ENCODE measurements at regions not wholly inside any gene's neighbourhood (a gene's known extent, or its start where the extent isn't known, plus 50 kb on each side); places are given as distances from the start of the nearest gene placed in this dataset.
"Not testable (repeated sequence)": the region's sequence is repeated elsewhere in the genome, so short reads cannot be mapped to it uniquely, and the experiment has no call there.

DNA sequence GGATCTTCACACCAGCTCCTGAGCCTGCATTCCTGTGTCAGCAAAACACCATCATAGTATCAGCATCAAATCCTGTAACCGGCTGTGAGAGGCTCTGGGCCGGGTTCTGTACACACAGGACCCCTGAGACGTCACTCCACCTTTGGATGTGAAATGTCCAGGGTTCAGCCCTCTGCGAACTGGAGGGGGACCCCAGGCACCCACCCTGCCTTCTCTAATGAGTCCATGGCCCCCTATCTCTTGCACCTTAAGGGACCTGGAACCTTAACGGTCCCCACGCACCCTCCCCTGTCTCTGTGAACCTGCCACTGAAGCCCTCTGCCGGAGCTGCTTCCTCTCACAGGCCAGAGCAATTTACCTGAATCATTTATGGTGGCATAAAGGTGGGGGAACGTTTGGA is 257.8 kb downstream of the NPHP4 start:
- DNase-seq (ENCODE audit: low read depth in 2 of 2), result no peak

GRCh38 chr1:5733596-5733995 is 258.6 kb downstream of the NPHP4 start:
- DNase-seq (ENCODE audit: low read depth in 2 of 2), result no peak

DNA sequence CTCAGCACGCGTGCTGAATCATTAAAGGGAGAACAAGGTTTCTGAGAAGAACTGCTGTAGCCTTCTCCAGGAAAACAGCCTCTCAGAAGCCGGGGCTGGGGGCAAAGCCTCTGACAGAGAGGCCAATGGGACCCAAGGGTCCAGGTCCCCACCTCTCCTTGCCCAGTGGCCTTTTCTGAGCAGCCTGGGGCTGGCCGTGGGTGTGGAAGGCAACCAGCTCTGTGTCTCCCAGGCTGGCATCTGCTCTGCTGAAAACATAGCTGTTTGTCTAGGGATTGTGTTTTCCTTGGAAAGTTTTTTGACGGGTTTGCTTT is 261.2 kb downstream of the NPHP4 start:
- no peak for DNase-seq (ENCODE audit: low read depth in 2 of 2)

DNA sequence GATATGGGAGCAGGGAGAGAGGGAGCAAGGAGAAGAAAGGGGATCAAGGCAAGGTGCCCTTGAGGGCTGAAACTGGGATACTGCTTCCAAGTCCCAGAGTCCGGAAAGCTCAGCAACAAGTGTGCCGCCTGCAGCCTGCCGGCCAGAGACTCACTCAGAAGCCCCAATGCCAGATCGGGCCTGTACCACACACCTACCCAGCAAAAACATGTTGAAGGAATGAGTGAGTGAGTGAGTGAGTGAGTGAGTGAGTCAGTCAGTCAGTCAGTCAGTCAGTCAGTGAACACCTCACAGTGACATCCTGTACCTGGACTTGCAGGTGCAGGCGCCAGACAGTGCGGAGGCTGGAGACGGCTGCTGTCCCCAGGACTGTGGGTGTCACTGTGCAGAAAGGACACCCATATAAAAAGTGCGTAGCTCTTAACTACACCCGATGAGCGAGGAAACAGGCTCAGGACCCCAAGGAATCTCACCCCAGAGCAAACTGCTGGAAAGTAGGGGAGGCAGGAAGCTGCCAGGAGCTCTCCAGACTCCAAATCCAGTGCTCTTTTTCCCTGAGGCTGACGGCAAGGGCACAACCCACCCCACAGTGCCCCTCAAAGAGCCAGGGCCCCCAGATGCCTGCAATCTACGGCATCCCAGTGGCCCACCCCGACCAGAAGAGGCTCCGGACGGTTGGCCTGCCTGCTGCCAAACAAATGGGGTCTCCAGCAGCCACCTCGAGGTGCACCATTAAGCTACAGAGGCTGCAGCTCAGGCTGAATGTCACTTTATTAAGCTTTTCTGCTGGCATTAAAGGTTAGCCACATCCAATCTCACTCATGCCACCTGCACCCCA is 261.7 kb downstream of the NPHP4 start:
- no peak for DNase-seq (ENCODE audit: low read depth in 2 of 2)

DNA sequence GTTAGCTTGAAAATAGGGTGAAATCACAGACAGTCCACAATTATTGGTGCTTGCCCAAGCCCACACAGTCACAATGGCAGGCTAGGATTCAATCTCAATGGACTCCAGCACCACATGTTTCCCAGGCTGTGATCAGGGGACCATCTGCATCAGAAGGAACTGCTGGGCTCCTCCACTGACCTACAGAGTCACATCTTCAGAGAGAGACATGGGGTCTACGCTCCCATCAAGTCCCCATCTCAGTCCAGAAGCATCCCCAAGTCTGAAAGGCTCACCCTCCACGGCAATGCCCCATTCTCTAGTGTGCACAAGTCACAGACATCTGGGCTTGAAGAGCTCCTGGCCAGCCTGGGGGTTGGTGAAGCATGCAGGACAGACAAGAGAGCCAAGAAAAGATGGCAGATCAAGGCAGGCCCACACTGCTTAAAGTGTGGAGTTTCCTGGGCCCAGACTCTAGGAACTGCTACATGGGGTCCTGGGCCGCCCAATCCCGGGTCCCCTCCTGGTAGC is 262.5 kb downstream of the NPHP4 start:
- no peak for DNase-seq (ENCODE audit: low read depth in 2 of 2)

GRCh38 chr1:5728663-5729355 is 263.4 kb downstream of the NPHP4 start:
- no peak for DNase-seq (ENCODE audit: low read depth in 2 of 2)

DNA sequence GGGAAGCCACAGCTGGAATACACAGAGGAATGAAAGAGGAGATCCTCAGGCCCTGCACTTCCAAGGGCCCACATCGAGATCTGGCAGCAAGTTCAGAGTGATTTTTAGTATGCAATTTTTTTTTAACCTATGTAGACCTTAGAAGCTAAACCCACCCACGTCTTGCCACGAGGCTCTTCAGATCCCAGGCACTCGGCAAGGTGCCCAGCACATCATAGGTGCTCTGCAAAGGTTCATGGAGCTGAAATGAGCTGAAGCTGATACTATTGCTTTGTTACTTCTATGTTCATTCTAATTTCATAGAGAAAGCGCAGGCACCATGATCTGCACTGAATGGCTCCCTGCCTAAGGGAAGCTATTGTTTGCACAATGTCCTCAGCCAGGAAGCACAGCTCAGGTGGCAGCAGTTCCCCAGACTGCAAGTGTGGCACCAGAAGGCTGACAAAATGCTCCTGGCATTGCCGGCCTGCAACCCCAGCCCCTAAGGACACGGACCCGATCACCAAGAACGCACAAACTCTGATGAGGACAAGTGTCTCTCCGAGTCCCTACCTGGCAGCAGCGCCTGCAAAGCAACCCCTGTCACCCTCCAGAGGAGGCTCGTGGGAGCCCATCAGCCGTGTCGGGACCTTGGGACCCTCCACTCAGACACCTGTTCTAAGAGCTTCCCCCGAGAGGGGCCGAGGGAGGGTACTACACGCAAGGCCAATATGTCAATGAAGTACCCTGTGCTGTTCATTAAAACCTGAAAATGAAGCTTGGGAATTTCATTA is 264.2 kb downstream of the NPHP4 start:
- DNase-seq (ENCODE audit: low read depth in 2 of 2), result no peak

DNA sequence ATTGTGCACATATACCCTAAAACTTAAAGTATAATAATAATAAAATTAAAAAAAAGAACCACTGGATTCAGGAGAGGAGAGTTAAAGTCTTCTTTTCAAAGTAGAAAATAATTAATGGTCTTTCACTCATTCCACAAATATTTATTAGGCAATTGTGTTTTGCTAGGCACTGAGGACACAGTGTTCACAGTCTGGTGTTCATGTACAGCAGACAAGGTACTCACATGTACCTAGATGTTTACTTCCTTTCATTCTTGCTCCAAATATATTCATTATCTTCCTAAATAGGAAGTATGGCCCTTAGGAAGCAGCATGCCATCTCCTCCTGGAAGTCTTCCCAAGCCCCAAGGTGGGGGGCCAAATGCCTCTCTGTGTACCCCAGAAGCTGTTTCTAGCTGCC is 265.0 kb downstream of the NPHP4 start:
- DNase-seq (ENCODE audit: low read depth in 2 of 2), result no peak

- DNase-seq (ENCODE audit: low read depth in 2 of 2), result not testable (repeated sequence)
Measured at GRCh38 chr1:5726586-5727184, 265.5 kb downstream of the NPHP4 start.

- DNase-seq (ENCODE audit: low read depth in 2 of 2), result no peak
Measured at GRCh38 chr1:5725855-5726585, 266.2 kb downstream of the NPHP4 start.

DNA sequence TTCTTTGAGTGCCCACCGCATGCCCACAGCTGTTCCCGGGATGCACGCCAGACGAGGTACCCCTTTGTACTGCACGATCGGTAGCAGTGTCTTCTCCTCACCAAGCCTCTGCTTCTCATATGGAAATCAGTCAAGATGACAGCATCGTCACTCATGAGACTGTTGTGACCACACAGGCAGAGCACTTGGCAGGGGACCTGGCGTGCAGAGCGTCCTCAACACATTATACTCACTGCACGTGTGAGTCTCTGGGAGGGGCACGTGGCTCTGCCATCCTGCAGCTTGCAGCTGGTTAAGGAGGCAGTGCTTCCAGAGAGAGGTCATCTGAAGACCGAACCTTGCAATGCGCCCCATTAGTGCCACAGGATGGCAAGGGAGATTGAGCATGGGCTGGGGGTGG is 266.8 kb downstream of the NPHP4 start:
- no peak for DNase-seq (ENCODE audit: low read depth in 2 of 2)

DNA sequence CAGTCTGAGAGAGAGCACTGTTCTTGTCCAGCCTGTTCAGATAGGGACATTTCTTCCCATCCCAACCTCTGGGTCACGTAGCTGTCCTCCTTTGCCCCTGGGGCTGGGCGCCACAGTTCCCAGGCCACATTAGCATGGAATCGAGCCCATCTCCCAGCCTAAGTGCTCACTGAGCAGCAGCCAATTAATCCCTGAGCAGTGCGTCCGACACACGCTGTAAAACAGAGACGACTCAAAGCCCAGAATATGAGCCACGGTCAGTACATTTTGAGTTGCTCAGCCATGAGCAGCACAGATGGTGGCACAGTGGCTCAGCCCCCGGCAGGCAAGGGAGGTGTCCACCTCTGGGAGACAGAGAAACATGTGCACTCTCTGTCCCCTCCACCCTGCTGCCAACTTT is 267.4 kb downstream of the NPHP4 start:
- DNase-seq (ENCODE audit: low read depth in 2 of 2), result no peak

DNA sequence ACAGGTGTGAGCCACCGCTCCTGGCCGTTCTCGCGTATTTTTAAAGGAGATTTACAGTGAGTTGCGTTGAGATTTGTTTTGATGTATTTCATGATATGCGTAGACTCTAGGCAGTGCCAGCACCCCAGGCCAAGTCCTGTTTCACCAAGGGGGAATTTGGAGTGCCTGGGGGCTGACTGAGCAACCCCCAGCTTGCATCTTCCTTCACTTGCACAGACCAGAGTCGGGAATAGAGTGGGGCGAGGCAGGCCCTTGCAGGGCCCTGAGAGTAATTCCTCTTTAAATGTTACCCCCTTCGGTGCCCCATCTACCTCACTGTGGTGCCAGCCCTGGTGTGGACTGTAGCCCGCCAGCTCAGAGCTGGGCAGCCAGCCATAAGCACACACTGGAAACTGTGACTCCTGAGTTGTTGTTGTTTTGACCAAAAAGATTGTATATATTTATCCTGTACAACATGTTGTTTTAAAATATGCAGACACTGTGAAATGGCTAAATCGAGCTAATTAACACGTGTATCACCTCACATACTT is 269.5 kb downstream of the NPHP4 start:
- no peak for DNase-seq (ENCODE audit: low read depth in 2 of 2)

- no peak for DNase-seq (ENCODE audit: low read depth in 2 of 2)
Measured at GRCh38 chr1:5721634-5722215, 270.5 kb downstream of the NPHP4 start.

DNA sequence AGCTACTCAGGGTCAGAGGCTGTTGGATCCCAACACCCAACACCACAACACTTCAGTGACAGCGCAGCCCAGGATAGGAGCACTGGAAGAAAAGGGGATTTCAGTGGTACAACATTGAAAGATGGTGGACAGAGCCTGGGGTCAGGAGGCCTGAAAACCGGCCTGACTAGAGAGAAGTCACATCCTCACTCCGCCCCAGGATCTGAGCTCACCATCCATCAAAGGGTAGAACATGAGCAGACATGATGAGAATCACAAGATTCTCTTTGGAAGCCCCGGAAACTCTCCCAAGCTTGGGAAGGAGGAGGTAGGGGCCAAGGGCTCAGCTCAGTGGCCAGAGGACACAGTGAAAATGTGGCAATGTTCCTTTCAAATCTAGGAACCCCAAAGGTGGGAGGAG is 271.3 kb downstream of the NPHP4 start:
- DNase-seq (ENCODE audit: low read depth in 2 of 2), result no peak

DNA sequence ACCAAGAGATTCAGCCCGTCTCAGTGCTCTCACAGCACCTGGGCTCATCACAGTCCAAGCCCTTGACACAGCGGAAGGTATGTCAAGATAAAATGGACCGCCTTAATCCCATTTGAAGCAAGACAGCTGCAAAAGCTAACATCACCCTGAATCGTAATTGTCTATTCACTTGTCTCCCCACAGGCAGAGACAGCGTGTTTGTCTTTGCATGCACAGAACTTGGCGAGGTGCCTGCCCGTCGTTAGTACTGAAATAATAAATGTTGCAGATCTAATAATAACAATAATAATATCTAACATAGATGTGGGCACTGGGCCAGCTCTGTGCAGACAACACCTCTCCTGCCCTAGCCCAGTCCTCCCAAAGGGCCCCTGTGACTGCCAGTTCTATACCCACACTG is 271.7 kb downstream of the NPHP4 start:
- no peak for DNase-seq (ENCODE audit: low read depth in 2 of 2)

DNA sequence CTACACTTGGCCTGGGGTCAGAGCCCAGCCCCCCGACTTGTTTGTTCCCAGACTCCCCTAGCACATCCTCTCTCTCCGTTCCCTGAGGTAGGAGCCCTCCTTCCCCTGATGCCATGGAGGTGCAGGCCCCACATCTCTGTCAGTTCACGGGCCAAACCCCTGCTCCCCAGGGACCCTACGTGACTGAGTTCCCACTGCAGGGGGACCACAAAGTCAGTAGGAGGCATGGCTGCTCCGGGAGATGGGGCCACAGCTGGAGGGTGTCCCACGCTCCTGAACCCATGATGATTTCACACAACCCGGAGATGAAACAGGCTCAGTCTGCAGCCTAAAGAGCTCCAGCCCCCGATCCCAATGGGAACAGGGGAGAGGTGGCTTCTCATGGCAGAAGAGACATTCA is 272.2 kb downstream of the NPHP4 start:
- DNase-seq (ENCODE audit: low read depth in 2 of 2), result no peak

- no peak for DNase-seq (ENCODE audit: low read depth in 2 of 2)
Measured at GRCh38 chr1:5718831-5719632, 273.2 kb downstream of the NPHP4 start.

DNA sequence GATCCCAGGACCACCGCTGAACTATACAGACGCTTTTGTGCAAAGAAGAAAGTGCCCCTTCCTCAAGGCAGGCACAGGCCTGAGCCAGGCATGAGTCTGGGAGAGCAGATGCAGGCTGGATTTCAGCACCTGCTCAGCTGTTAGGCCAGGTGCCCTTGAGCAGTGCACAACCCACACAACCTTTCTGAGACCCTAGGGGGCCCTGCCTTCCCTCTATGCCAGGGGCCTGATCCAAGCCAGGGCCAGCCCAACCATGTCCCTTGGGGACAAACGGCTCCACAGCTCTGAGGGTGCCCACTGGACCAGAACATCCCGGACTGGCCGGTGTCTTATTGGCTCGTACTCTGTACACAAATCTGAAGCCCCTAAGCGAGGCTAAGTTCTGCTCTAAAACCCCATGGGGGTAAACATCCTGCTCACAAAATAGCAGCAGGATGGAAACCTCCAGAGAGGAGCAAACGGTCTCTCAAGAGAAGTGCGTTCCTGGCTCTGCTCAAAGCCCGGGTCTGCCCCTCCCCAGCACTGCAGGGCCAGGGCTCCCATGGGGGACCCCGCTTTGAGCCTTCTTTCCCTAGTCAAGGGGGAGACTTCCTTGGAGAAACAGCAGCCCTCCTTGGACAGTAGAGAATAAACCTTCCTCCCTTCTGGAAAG is 275.1 kb downstream of the NPHP4 start:
- DNase-seq (ENCODE audit: low read depth in 2 of 2), result no peak

All from fibroblast of skin of left biceps (primary cell).